HL-60 (cell line): ENCODE measurements at regions not wholly inside any gene's neighbourhood (a gene's known extent, or its start where the extent isn't known, plus 50 kb on each side); places are given as distances from the start of the nearest gene placed in this dataset.

Source experiments
- DNase-seq, 2 experiments: peaks; one replicate each; pipeline ENCODE4 v3.0.0-alpha.2; 2010 to 2020; ENCODE audit warnings: low read depth in 1 of 2, low spot score in 1 of 2
- H3K27ac ChIP-seq: fragments of 250-450 bp; sonication (Bioruptor Pico); replicated peaks from 2 replicates; pipeline ENCODE4 v1.5.1; 2020; ENCODE audit warnings: mild to moderate bottlenecking, moderate library complexity
- H3K27me3 ChIP-seq: fragments of 250-450 bp; sonication (Bioruptor Pico); 2 replicates; pipeline ENCODE4 v1.5.1; 2021; ENCODE audit warnings: mild to moderate bottlenecking, moderate library complexity; ENCODE audit not compliant: insufficient read depth, poor library complexity, severe bottlenecking
- H3K4me3 ChIP-seq: replicated peaks from 2 replicates; pipeline ENCODE4 v1.5.1; 2011; ENCODE audit warnings: mild to moderate bottlenecking, control low read depth, low read length; ENCODE audit not compliant: insufficient read depth
- CTCF ChIP-seq: IDR thresholded peaks from one replicate; pipeline ENCODE4 v1.5.1; 2011; ENCODE audit warnings: low read length, control low read depth, inconsistent platforms; ENCODE audit not compliant: insufficient read depth
- GABPA ChIP-seq: IDR thresholded peaks from 2 replicates; pipeline ENCODE4 v1.6.1; 2012; ENCODE audit warnings: low read depth
- POLR2AphosphoS5 ChIP-seq: IDR thresholded peaks from 2 replicates; pipeline ENCODE4 v1.6.1; 2012; ENCODE audit warnings: low read depth
- REST ChIP-seq: IDR thresholded peaks from 2 replicates; pipeline ENCODE4 v1.6.1; 2012; ENCODE audit warnings: low read depth; ENCODE audit not compliant: insufficient replicate concordance
- SPI1 ChIP-seq: IDR thresholded peaks from 2 replicates; pipeline ENCODE4 v1.6.1; 2012; ENCODE audit warnings: low read depth, mild to moderate bottlenecking, borderline replicate concordance

- DNase-seq: peak in 1 of 2 experiments; percentile 7
- Histone ChIP-seq H3K4me3 (no peak overlapping the region), H3K27ac (no peak overlapping the region), H3K27me3 (no peaks in the 10 kb centered on the region)
- TF ChIP-seq CTCF: no peak
- no peak for TF ChIP-seq GABPA
- no peak for TF ChIP-seq SPI1
Measured at GRCh38 chr7:95687759-95688343, 84.5 kb upstream of the DYNC1I1 start.

GRCh38 chr7:95686109-95686508, 86.2 kb upstream of the DYNC1I1 start:
- no peak for TF ChIP-seq CTCF
- no peak for TF ChIP-seq POLR2AphosphoS5
- TF ChIP-seq REST: no peak
- TF ChIP-seq SPI1: no peak
- no peak for TF ChIP-seq GABPA
- peak in 1 of 2 experiments; percentile 19 for DNase-seq

GRCh38 chr7:95684505-95684904, 87.8 kb upstream of the DYNC1I1 start:
- H3K27ac ChIP-seq: no peak overlapping the region
- no peak overlapping the region for H3K4me3 ChIP-seq
- no peaks in the 10 kb centered on the region for H3K27me3 ChIP-seq
- no peak for DNase-seq
- TF ChIP-seq SPI1 (no peak), GABPA (no peak), POLR2AphosphoS5 (no peak), REST (no peak), CTCF (no peak)

More at GRCh38 chr7:95686109-95686508, 86.2 kb upstream of the DYNC1I1 start:
- H3K4me3 ChIP-seq: no peak overlapping the region
- H3K27me3 ChIP-seq: no peaks in the 10 kb centered on the region
- H3K27ac ChIP-seq: no peak overlapping the region

GRCh38 chr7:95684037-95684436, 87.7 kb upstream of the PDK4 start:
- TF ChIP-seq POLR2AphosphoS5 (no peak), REST (no peak), CTCF (no peak), GABPA (no peak), SPI1 (no peak)
- Histone ChIP-seq H3K27me3 (no peaks in the 10 kb centered on the region), H3K27ac (no peak overlapping the region), H3K4me3 (no peak overlapping the region)
- DNase-seq: no peak
